Breast epithelium (tissue), 4 donors: ENCODE measurements at regions not wholly inside any gene's neighbourhood (a gene's known extent, or its start where the extent isn't known, plus 50 kb on each side); places are given as distances from the start of the nearest gene placed in this dataset.

Source experiments
- DNase-seq, 2 donors: peaks; one replicate each; pipeline ENCODE4 v3.0.0-alpha.2; 2019; ENCODE audit warnings: low spot score in 2 of 2
- H3K27ac ChIP-seq, 2 donors: fragments of 200-600 bp; sonication (generic) in 1 of 2; one replicate each; pipeline ENCODE4 v1.5.1; 2016 to 2019; ENCODE audit warnings: mild to moderate bottlenecking in 1 of 2
- H3K27me3 ChIP-seq, 2 donors: fragments of 200-600 bp; sonication (generic) in 1 of 2; one replicate each; pipeline versions ENCODE4 v1.5.1 to v1.6.0; 2017 to 2019; ENCODE audit warnings: control low read depth in 1 of 2, mild to moderate bottlenecking in 1 of 2
- H3K36me3 ChIP-seq: fragments of 200-600 bp; one replicate; pipeline ENCODE4 v1.5.1; 2019
- H3K4me1 ChIP-seq, 2 donors: fragments of 200-600 bp; sonication (generic); one replicate each; pipeline ENCODE4 v1.5.1; 2016 to 2019; ENCODE audit warnings: control low read depth in 1 of 2
- H3K4me3 ChIP-seq, 3 donors: fragments of 200-600 bp; sonication (generic); 1 replicate in 2 of 3; 2 replicates in 1 of 3; pipeline ENCODE4 v1.5.1; 2016 to 2019; ENCODE audit warnings: mild to moderate bottlenecking in 3 of 3, moderate library complexity in 2 of 3
- H3K9me3 ChIP-seq, 2 donors: fragments of 200-600 bp; sonication (generic) in 1 of 2; one replicate each; pipeline ENCODE4 v1.5.1; 2016 to 2019; ENCODE audit warnings: control low read depth in 1 of 2
- POLR2A ChIP-seq: fragments of 450-650 bp; IDR thresholded peaks from one replicate; pipeline ENCODE4 v1.6.1; 2016; ENCODE audit warnings: antibody characterized with exemption, mild to moderate bottlenecking, moderate library complexity
- POLR2AphosphoS5 ChIP-seq, 3 donors: sonication (generic); formaldehyde crosslinking; IDR thresholded peaks; one replicate each; pipeline ENCODE4 v1.6.1; 2017; ENCODE audit warnings: antibody characterized with exemption in 3 of 3
- intact Hi-C: fragments of 100-400 bp; cut with DNase I; formaldehyde crosslinking; loops from one replicate; pipeline ENCODE4 v1.15.1; 2023; ENCODE audit warnings: low total_unique reads
- TF ChIP-seq, protein P1 (sequence below), 3 donors: fragments of 450-650 bp; IDR thresholded peaks; one replicate each; pipeline ENCODE4 v1.5.1; 2016 to 2017; ENCODE audit warnings: antibody characterized with exemption in 3 of 3, mild to moderate bottlenecking in 3 of 3, moderate library complexity in 3 of 3

GRCh38 chr14:71536015-71536740 is 396.1 kb upstream of the RGS6 start:
- intact Hi-C loops: loop anchor here (5.0 kb wide), 1 partner anchor 701 kb away; no protein-coding TSS in a partner anchor
- Histone ChIP-seq H3K4me3 (no peak overlapping the region), H3K27ac (no peak overlapping the region), H3K27me3 (no peaks in the 10 kb centered on the region), H3K9me3 (no peaks in the 10 kb centered on the region), H3K4me1 (peaks cover 0 to 4% of the 10 kb centered on the region in 2 donors), H3K36me3 (no peaks in the 10 kb centered on the region)
- TF ChIP-seq POLR2A (no peak), POLR2AphosphoS5 (IDR thresholded peaks at IDR 0.05) (no peak)
- TF ChIP-seq, protein P1, sequence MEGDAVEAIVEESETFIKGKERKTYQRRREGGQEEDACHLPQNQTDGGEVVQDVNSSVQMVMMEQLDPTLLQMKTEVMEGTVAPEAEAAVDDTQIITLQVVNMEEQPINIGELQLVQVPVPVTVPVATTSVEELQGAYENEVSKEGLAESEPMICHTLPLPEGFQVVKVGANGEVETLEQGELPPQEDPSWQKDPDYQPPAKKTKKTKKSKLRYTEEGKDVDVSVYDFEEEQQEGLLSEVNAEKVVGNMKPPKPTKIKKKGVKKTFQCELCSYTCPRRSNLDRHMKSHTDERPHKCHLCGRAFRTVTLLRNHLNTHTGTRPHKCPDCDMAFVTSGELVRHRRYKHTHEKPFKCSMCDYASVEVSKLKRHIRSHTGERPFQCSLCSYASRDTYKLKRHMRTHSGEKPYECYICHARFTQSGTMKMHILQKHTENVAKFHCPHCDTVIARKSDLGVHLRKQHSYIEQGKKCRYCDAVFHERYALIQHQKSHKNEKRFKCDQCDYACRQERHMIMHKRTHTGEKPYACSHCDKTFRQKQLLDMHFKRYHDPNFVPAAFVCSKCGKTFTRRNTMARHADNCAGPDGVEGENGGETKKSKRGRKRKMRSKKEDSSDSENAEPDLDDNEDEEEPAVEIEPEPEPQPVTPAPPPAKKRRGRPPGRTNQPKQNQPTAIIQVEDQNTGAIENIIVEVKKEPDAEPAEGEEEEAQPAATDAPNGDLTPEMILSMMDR (IDR thresholded peaks at IDR 0.05): no peak
- no peak for DNase-seq

GRCh38 chr14:71536927-71537772 is 395.1 kb upstream of the RGS6 start:
- Histone ChIP-seq H3K4me1 (peaks cover 0 to 4% of the 10 kb centered on the region in 2 donors), H3K27ac (no peak overlapping the region)

DNA sequence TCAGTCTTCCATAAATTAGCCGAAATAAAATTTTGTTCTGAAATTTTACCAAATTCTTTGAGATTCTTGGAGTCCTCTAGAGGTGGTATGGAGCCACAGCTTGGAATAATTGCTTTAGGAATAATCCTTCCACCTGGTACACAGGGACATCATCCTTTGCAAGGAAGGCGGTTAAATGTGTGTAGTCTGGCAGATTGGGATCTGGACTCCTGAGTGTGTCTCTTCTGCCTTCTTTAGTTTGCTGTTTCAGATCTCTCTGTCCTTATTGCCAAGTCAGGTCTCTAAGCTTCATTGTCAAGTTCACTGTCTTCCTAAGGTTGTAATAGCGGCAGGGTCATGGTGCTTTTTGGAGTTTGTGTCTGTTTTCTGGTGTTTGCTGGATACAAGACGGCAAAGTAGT is 393.9 kb upstream of the RGS6 start:
- H3K27ac ChIP-seq: no peak overlapping the region
- intact Hi-C loops: loop anchor here (5.0 kb wide), 1 partner anchor 699 kb away; no protein-coding TSS in a partner anchor
- peaks cover 0 to 4% of the 10 kb centered on the region in 2 donors for H3K4me1 ChIP-seq
- no peaks in the 10 kb centered on the region for H3K36me3 ChIP-seq
- H3K9me3 ChIP-seq: no peaks in the 10 kb centered on the region
- H3K4me3 ChIP-seq: no peak overlapping the region
- TF ChIP-seq, protein P1 (IDR thresholded peaks at IDR 0.05): no peak
- no peak for TF ChIP-seq POLR2AphosphoS5 (IDR thresholded peaks at IDR 0.05)
- no peak for DNase-seq
- H3K27me3 ChIP-seq: no peaks in the 10 kb centered on the region

More at GRCh38 chr14:71536927-71537772, 395.1 kb upstream of the RGS6 start:
- no peaks in the 10 kb centered on the region for H3K9me3 ChIP-seq
- DNase-seq: no peak
- H3K27me3 ChIP-seq: no peaks in the 10 kb centered on the region
- no peak overlapping the region for H3K4me3 ChIP-seq
- intact Hi-C loops: loop anchor here (5.0 kb wide), 1 partner anchor 700 kb away; no protein-coding TSS in a partner anchor
- TF ChIP-seq, protein P1 (IDR thresholded peaks at IDR 0.05): no peak
- TF ChIP-seq POLR2AphosphoS5 (IDR thresholded peaks at IDR 0.05): no peak
- no peaks in the 10 kb centered on the region for H3K36me3 ChIP-seq

- Histone ChIP-seq H3K36me3 (no peaks in the 10 kb centered on the region), H3K4me3 (no peak overlapping the region), H3K4me1 (peaks cover 0 to 4% of the 10 kb centered on the region in 2 donors), H3K27me3 (no peaks in the 10 kb centered on the region), H3K9me3 (no peaks in the 10 kb centered on the region), H3K27ac (no peak overlapping the region)
- DNase-seq: no peak
- intact Hi-C loops: loop anchor here (5.0 kb wide), 1 partner anchor 698 kb away; no protein-coding TSS in a partner anchor
- TF ChIP-seq, protein P1 (IDR thresholded peaks at IDR 0.05): no peak
- TF ChIP-seq POLR2A (no peak), POLR2AphosphoS5 (IDR thresholded peaks at IDR 0.05) (no peak)
Measured at GRCh38 chr14:71538938-71539649, 393.1 kb upstream of the RGS6 start.
